ENCODE measurements at regions not wholly inside any gene's neighbourhood (a gene's known extent, or its start where the extent isn't known, plus 50 kb on each side); places are given as distances from the start of the nearest gene placed in this dataset.

DNA sequence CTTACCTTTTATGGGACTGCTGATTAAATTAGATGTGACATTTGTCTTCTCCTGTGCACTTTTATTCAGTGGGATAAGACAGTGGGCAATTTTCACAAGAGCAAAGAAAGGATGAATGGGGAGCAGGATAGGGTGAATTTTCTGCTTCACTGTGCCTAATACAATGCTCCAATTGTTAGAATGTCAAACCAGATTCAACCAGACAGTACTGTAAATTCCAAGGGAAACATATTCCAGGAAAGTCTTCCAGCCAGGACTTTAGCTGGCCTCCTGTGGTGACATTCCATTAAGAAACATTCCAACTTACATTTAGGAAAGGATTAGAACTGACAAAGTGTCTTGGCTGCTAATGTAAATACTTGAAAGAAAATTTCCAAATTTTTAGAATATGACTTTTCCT, 100.1 kb upstream of the PROK2 start:
- Histone ChIP-seq H3K9me3 (ENCODE audit: control insufficient read depth in 4 of 4, insufficient read depth in 3 of 4, low read length in 3 of 4) (no peaks in the 10 kb centered on the region), H3K4me1 (ENCODE audit: control insufficient read depth in 5 of 5, insufficient read depth in 5 of 5, low read length in 5 of 5) (peaks cover 0 to 2% (median 0%) of the 10 kb centered on the region in 5 donors), H3K36me3 (ENCODE audit: control insufficient read depth in 4 of 4, insufficient read depth in 4 of 4, low read length in 4 of 4) (no peaks in the 10 kb centered on the region), H3K27ac (ENCODE audit: low read depth in 1 of 2, low read length in 1 of 2) (no peak overlapping the region), H3K9ac (ENCODE audit: insufficient read depth in 1 of 2, low read length in 2 of 2) (no peak overlapping the region), H3K27me3 (ENCODE audit: control insufficient read depth in 3 of 3, insufficient read depth in 3 of 3, low read length in 2 of 3) (peaks cover 0 to 3% (median 0%) of the 10 kb centered on the region in 3 donors), H3K4me3 (no peak overlapping the region)
- TF ChIP-seq, protein P1, sequence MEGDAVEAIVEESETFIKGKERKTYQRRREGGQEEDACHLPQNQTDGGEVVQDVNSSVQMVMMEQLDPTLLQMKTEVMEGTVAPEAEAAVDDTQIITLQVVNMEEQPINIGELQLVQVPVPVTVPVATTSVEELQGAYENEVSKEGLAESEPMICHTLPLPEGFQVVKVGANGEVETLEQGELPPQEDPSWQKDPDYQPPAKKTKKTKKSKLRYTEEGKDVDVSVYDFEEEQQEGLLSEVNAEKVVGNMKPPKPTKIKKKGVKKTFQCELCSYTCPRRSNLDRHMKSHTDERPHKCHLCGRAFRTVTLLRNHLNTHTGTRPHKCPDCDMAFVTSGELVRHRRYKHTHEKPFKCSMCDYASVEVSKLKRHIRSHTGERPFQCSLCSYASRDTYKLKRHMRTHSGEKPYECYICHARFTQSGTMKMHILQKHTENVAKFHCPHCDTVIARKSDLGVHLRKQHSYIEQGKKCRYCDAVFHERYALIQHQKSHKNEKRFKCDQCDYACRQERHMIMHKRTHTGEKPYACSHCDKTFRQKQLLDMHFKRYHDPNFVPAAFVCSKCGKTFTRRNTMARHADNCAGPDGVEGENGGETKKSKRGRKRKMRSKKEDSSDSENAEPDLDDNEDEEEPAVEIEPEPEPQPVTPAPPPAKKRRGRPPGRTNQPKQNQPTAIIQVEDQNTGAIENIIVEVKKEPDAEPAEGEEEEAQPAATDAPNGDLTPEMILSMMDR (IDR thresholded peaks at IDR 0.05; ENCODE audit: control extremely low read depth, extremely low read depth), result no peak
- DNase-seq (peak in 2 of 3 donors; percentile 12 to 33), ATAC-seq (ENCODE audit: insufficient read depth, low FRiP score) (no peak)

DNA sequence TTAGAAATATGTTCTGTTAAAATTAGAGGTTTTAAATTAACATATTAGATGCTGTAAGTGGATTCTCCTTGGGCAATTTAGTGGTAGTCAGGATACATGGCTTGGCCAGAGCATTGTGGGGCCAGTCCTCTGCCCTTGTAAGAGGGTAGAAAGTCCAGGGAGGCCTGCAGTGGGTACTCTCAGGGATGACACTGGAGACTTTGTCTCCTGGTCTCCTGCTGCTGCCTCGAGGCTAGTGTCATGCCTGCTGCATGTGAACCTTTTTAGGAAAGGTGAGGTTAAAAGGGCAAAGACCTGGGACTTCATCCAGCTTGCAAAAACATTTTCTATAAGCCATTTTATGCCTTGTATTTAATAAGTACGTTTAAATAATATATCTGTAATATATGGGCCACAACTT, 96.8 kb upstream of the PROK2 start:
- no peak overlapping the region for H3K27ac ChIP-seq (ENCODE audit: low read depth in 1 of 2, low read length in 1 of 2)
- peaks cover 0 to 4% (median 0%) of the 10 kb centered on the region in 3 donors for H3K27me3 ChIP-seq (ENCODE audit: control insufficient read depth in 3 of 3, insufficient read depth in 3 of 3, low read length in 2 of 3)
- TF ChIP-seq, protein P1 (IDR thresholded peaks at IDR 0.05; ENCODE audit: control extremely low read depth, extremely low read depth), result no peak
- H3K4me1 ChIP-seq (ENCODE audit: control insufficient read depth in 5 of 5, insufficient read depth in 5 of 5, low read length in 5 of 5), result peaks cover 0 to 2% (median 0%) of the 10 kb centered on the region in 5 donors
- ATAC-seq (ENCODE audit: insufficient read depth, low FRiP score), result no peak
- DNase-seq, result no peak
- H3K9ac ChIP-seq (ENCODE audit: insufficient read depth in 1 of 2, low read length in 2 of 2), result no peak overlapping the region
- 86 to 87% methylated on average over 2 of the region's 2 CpGs for WGBS, 2 donors
- H3K4me3 ChIP-seq, result no peak overlapping the region
- H3K36me3 ChIP-seq (ENCODE audit: control insufficient read depth in 4 of 4, insufficient read depth in 4 of 4, low read length in 4 of 4), result no peaks in the 10 kb centered on the region
- no peaks in the 10 kb centered on the region for H3K9me3 ChIP-seq (ENCODE audit: control insufficient read depth in 4 of 4, insufficient read depth in 3 of 4, low read length in 3 of 4)

DNA sequence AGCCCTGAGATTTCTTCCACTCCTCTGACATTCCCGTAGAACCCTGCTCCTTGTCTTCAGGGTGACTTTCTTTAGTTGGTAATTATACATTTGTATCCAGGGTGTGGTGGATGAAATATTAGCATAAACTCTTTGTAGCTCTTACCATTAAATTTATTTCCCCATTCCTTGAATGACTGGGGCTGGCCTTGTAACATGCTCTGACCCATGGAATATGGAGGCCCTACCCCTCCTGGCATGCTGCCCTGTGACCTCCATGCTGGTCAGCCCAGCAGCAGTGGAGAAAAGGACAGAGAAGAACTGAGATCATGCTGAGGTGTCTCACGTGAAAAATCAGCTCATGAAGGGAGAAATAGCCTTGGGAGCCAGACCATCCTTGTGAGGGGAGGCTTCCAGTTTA, 96.1 kb upstream of the PROK2 start:
- no peak overlapping the region for H3K4me3 ChIP-seq
- H3K9ac ChIP-seq (ENCODE audit: insufficient read depth in 1 of 2, low read length in 2 of 2), result no peak overlapping the region
- H3K36me3 ChIP-seq (ENCODE audit: control insufficient read depth in 4 of 4, insufficient read depth in 4 of 4, low read length in 4 of 4), result no peaks in the 10 kb centered on the region
- peaks cover 0 to 9% (median 0%) of the 10 kb centered on the region in 5 donors for H3K4me1 ChIP-seq (ENCODE audit: control insufficient read depth in 5 of 5, insufficient read depth in 5 of 5, low read length in 5 of 5)
- peaks cover 0 to 4% (median 0%) of the 10 kb centered on the region in 3 donors for H3K27me3 ChIP-seq (ENCODE audit: control insufficient read depth in 3 of 3, insufficient read depth in 3 of 3, low read length in 2 of 3)
- 72 to 90% methylated on average over 2 of the region's 2 CpGs for WGBS, 2 donors
- DNase-seq (no peak), ATAC-seq (ENCODE audit: insufficient read depth, low FRiP score) (no peak)
- TF ChIP-seq, protein P1 (IDR thresholded peaks at IDR 0.05; ENCODE audit: control extremely low read depth, extremely low read depth), result no peak
- no peaks in the 10 kb centered on the region for H3K9me3 ChIP-seq (ENCODE audit: control insufficient read depth in 4 of 4, insufficient read depth in 3 of 4, low read length in 3 of 4)
- no peak overlapping the region for H3K27ac ChIP-seq (ENCODE audit: low read depth in 1 of 2, low read length in 1 of 2)

DNA sequence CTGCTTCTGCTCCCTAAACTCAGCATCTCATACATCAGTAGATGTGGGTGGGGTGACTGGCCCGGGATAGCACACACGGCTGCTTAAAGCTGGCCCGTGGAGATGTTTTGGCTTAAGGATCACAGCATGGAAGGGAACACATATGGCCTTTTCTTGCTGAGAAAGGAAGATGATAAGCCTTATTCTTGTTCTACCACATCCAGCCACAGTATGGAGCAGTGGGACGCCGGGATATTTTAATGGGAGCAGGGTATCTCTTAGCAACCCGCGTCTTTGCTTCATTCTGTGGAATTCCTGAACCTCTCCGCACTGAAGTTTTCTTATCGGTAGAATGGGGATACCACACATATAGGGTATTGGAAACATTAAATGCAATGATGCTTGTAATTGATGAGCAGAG, 94.1 kb upstream of the PROK2 start:
- DNase-seq, result no peak
- Histone ChIP-seq H3K9ac (ENCODE audit: insufficient read depth in 1 of 2, low read length in 2 of 2) (no peak overlapping the region), H3K4me3 (no peak overlapping the region), H3K9me3 (ENCODE audit: control insufficient read depth in 4 of 4, insufficient read depth in 3 of 4, low read length in 3 of 4) (no peaks in the 10 kb centered on the region), H3K27ac (ENCODE audit: low read depth in 1 of 2, low read length in 1 of 2) (no peak overlapping the region), H3K4me1 (ENCODE audit: control insufficient read depth in 5 of 5, insufficient read depth in 5 of 5, low read length in 5 of 5) (peaks cover 0 to 17% (median 0%) of the 10 kb centered on the region in 5 donors), H3K36me3 (ENCODE audit: control insufficient read depth in 4 of 4, insufficient read depth in 4 of 4, low read length in 4 of 4) (no peaks in the 10 kb centered on the region), H3K27me3 (ENCODE audit: control insufficient read depth in 3 of 3, insufficient read depth in 3 of 3, low read length in 2 of 3) (peaks cover 0 to 4% (median 0%) of the 10 kb centered on the region in 3 donors)
- TF ChIP-seq, protein P1 (IDR thresholded peaks at IDR 0.05; ENCODE audit: control extremely low read depth, extremely low read depth), result no peak
- 90% methylated on average over 9 of the region's 9 CpGs for WGBS, 2 donors
- ATAC-seq (ENCODE audit: insufficient read depth, low FRiP score), result no peak
